ENCODE measurements at regions not wholly inside any gene's neighbourhood (a gene's known extent, or its start where the extent isn't known, plus 50 kb on each side); places are given as distances from the start of the nearest gene placed in this dataset.
A peak's percentile ranks its signal among the peaks of the same experiment; 100 is the strongest.

GRCh38 chr12:25387732-25388050 lies 137.0 kb upstream of the KRAS start:
- Histone ChIP-seq H3K79me2 (ENCODE audit: control insufficient read depth, insufficient read depth, low read length) (no peaks in the 10 kb centered on the region), H2AFZ (ENCODE audit: low read depth, low read length) (no peak overlapping the region), H3K27ac (ENCODE audit: extremely low read depth, low read depth, low read length) (no peak overlapping the region), H3K4me1 (replicated peaks in 1 of 2; ENCODE audit: control insufficient read depth in 2 of 2, insufficient read depth in 2 of 2, low read length in 2 of 2) (peaks cover 10 to 20% of the 10 kb centered on the region in 2 experiments; a peak in 4 of 5 replicates), H3K9me3 (replicated peaks; ENCODE audit: control insufficient read depth, insufficient read depth, low read depth, low read length) (no peaks in the 10 kb centered on the region), H4K20me1 (replicated peaks; ENCODE audit: control insufficient read depth, insufficient read depth, low read length) (no peaks in the 10 kb centered on the region), H3K27me3 (ENCODE audit: control insufficient read depth in 2 of 2, insufficient read depth in 2 of 2, low read length in 2 of 2) (no peaks in the 10 kb centered on the region; a peak in 1 of 5 replicates), H3K4me2 (ENCODE audit: insufficient read depth, low read length) (no peak overlapping the region), H3K36me3 (ENCODE audit: control insufficient read depth, insufficient read depth, low read length) (no peaks in the 10 kb centered on the region), H3K9me1 (ENCODE audit: control insufficient read depth, insufficient read depth, low read length) (no peaks in the 10 kb centered on the region), H3K4me3 (no peak overlapping the region), H3K9ac (ENCODE audit: insufficient read depth in 1 of 2, low read depth in 2 of 2, low read length in 2 of 2) (no peak overlapping the region)
- intact Hi-C loops (cut with micrococcal nuclease) (loop anchor here (1.0 kb wide), 1 partner anchor 396 kb away; no protein-coding TSS in a partner anchor), in situ Hi-C loops (cut with MboI) (no loop called here)
- 74% methylated on average over 3 of the region's 3 CpGs for WGBS (ENCODE audit: insufficient coverage, low coverage, missing lambda C conversion rate)
- ATAC-seq: no peak
- FAIRE-seq: no peak
- CTCF ChIA-PET (ENCODE audit: low intra/inter-chr PET ratio): interaction anchor here (0.6 to 1.3 kb wide), 4 partner anchors 36 to 291 kb away, joined by 3 to 12 read pairs (median 3); no protein-coding TSS in a partner anchor
- DNase-seq (ENCODE audit: extremely low read depth in 1 of 4, low spot score in 3 of 4): no peak
- BruUV-seq (replicated peaks): no TSS peak
- 0 out of 2 replicates have a peak, but pooled peaks have one; percentile 1 for TF ChIP-seq CXXC5 (CRISPR knock-in tag; IDR thresholded peaks at IDR 0.05)
- no peak for TF ChIP-seq GABPB1 (CRISPR knock-in tag; IDR thresholded peaks at IDR 0.05)
- POLR2A ChIA-PET: interaction anchor here (1.1 to 1.4 kb wide), 3 partner anchors 9 to 429 kb away, joined by 3 to 4 read pairs (median 3); no protein-coding TSS in a partner anchor

- Histone ChIP-seq H3K27ac (ENCODE audit: extremely low read depth, low read depth, low read length) (peak overlapping the region; percentile 60), H4K20me1 (replicated peaks; ENCODE audit: control insufficient read depth, insufficient read depth, low read length) (no peaks in the 10 kb centered on the region), H3K4me3 (peak overlapping the region; percentile 53), H3K4me1 (replicated peaks in 1 of 2; ENCODE audit: control insufficient read depth in 2 of 2, insufficient read depth in 2 of 2, low read length in 2 of 2) (peaks cover 10 to 20% of the 10 kb centered on the region in 2 experiments; a peak in 4 of 5 replicates), H3K27me3 (ENCODE audit: control insufficient read depth in 2 of 2, insufficient read depth in 2 of 2, low read length in 2 of 2) (peaks cover 2 to 4% of the 10 kb centered on the region in 2 experiments; a peak in 2 of 5 replicates), H3K4me2 (ENCODE audit: insufficient read depth, low read length) (peak overlapping the region; percentile 82), H2AFZ (ENCODE audit: low read depth, low read length) (peak overlapping the region; percentile 94), H3K9me3 (replicated peaks; ENCODE audit: control insufficient read depth, insufficient read depth, low read depth, low read length) (no peaks in the 10 kb centered on the region), H3K36me3 (ENCODE audit: control insufficient read depth, insufficient read depth, low read length) (no peaks in the 10 kb centered on the region), H3K9me1 (ENCODE audit: control insufficient read depth, insufficient read depth, low read length) (no peaks in the 10 kb centered on the region), H3K9ac (ENCODE audit: insufficient read depth in 1 of 2, low read depth in 2 of 2, low read length in 2 of 2) (peak overlapping the region; percentile 68 to 89; a peak in 3 of 4 replicates), H3K79me2 (ENCODE audit: control insufficient read depth, insufficient read depth, low read length) (no peaks in the 10 kb centered on the region)
- intact Hi-C loops (cut with micrococcal nuclease) (loop anchor here (1.0 kb wide), 1 partner anchor 396 kb away; no protein-coding TSS in a partner anchor), in situ Hi-C loops (cut with MboI) (no loop called here)
- POLR2A ChIA-PET: interaction anchor here (1.1 kb wide), 1 partner anchor 10 kb away, joined by 4 read pairs; no protein-coding TSS in a partner anchor
- FAIRE-seq (peak; percentile 92), ATAC-seq (peak; percentile 63), DNase-seq (ENCODE audit: extremely low read depth in 1 of 4, low spot score in 3 of 4) (peak; percentile 50 to 86 (median 54))
- WGBS (ENCODE audit: insufficient coverage, low coverage, missing lambda C conversion rate): 10% methylated on average over 22 of the region's 22 CpGs
- CTCF ChIA-PET (ENCODE audit: low intra/inter-chr PET ratio): interaction anchor here (0.6 to 1.3 kb wide), 4 partner anchors 37 to 291 kb away, joined by 3 to 12 read pairs (median 3); no protein-coding TSS in a partner anchor
- BruUV-seq (replicated peaks): no TSS peak
- TF ChIP-seq JUND (IDR thresholded peaks at IDR 0.05; ENCODE audit: borderline replicate concordance, low read depth, low read length) (0 out of 2 replicates have a peak, but pooled peaks have one; percentile 20), JUND (tag; IDR thresholded peaks at IDR 0.05; ENCODE audit: borderline replicate concordance, low read depth, low read length) (no peak), ETS1 (conservative IDR thresholded peaks at IDR 0.05; ENCODE audit: control insufficient read depth, low read depth, low read length) (no peak), SREBF1 (IDR thresholded peaks at IDR 0.05; ENCODE audit: borderline replicate concordance, low read depth, low read length) (no peak), BCL6 (CRISPR knock-in tag; IDR thresholded peaks at IDR 0.05) (no peak), RBM34 (IDR thresholded peaks at IDR 0.05; ENCODE audit: borderline replicate concordance, insufficient read depth, low read length) (no peak), DEAF1 (CRISPR knock-in tag; IDR thresholded peaks at IDR 0.05) (peak; percentile 83), SMAD4 (CRISPR knock-in tag; conservative IDR thresholded peaks at IDR 0.05) (no peak)
Observed at GRCh38 chr12:25386831-25387731, 136.4 kb upstream of the KRAS start.
